ENCODE measurements at regions not wholly inside any gene's neighbourhood (a gene's known extent, or its start where the extent isn't known, plus 50 kb on each side); places are given as distances from the start of the nearest gene placed in this dataset.

- TF ChIP-seq CTCF (IDR thresholded peaks at IDR 0.05; ENCODE audit: poor library complexity, severe bottlenecking): no peak
- H3K4me1 ChIP-seq (ENCODE audit: insufficient read depth, poor library complexity, severe bottlenecking): no peaks in the 10 kb centered on the region
- ATAC-seq (ENCODE audit: low read depth): no peak
These were observed 178.3 kb upstream of the SLC7A11 start for GRCh38 chr4:138420471-138420870.

GRCh38 chr4:138414202-138414601, 172.1 kb upstream of the SLC7A11 start:
- H3K27me3 ChIP-seq (ENCODE audit: insufficient read depth, poor library complexity, severe bottlenecking): no peaks in the 10 kb centered on the region
- H3K4me1 ChIP-seq (ENCODE audit: insufficient read depth, poor library complexity, severe bottlenecking): no peaks in the 10 kb centered on the region
- no peak for DNase-seq (ENCODE audit: low spot score)
- no peaks in the 10 kb centered on the region for H3K9me3 ChIP-seq (ENCODE audit: severe bottlenecking)
- no peak overlapping the region for H3K27ac ChIP-seq (ENCODE audit: poor library complexity, severe bottlenecking)
- no peak for TF ChIP-seq CTCF (IDR thresholded peaks at IDR 0.05; ENCODE audit: poor library complexity, severe bottlenecking)
- H3K36me3 ChIP-seq (ENCODE audit: low read depth): no peaks in the 10 kb centered on the region
- no peak overlapping the region for H3K4me3 ChIP-seq (ENCODE audit: severe bottlenecking)
- ATAC-seq (ENCODE audit: low read depth): no peak

More at GRCh38 chr4:138420471-138420870, 178.3 kb upstream of the SLC7A11 start:
- Histone ChIP-seq H3K27me3 (ENCODE audit: insufficient read depth, poor library complexity, severe bottlenecking) (no peaks in the 10 kb centered on the region), H3K4me3 (ENCODE audit: severe bottlenecking) (no peak overlapping the region), H3K9me3 (ENCODE audit: severe bottlenecking) (no peaks in the 10 kb centered on the region), H3K27ac (ENCODE audit: poor library complexity, severe bottlenecking) (no peak overlapping the region), H3K36me3 (ENCODE audit: low read depth) (no peaks in the 10 kb centered on the region)
- no peak for DNase-seq (ENCODE audit: low spot score)

GRCh38 chr4:138413273-138413672, 171.1 kb upstream of the SLC7A11 start:
- H3K4me3 ChIP-seq (ENCODE audit: severe bottlenecking): no peak overlapping the region
- no peaks in the 10 kb centered on the region for H3K9me3 ChIP-seq (ENCODE audit: severe bottlenecking)
- ATAC-seq (ENCODE audit: low read depth) (no peak), DNase-seq (ENCODE audit: low spot score) (no peak)
- no peak overlapping the region for H3K27ac ChIP-seq (ENCODE audit: poor library complexity, severe bottlenecking)
- H3K36me3 ChIP-seq (ENCODE audit: low read depth): no peaks in the 10 kb centered on the region
- no peaks in the 10 kb centered on the region for H3K27me3 ChIP-seq (ENCODE audit: insufficient read depth, poor library complexity, severe bottlenecking)
- H3K4me1 ChIP-seq (ENCODE audit: insufficient read depth, poor library complexity, severe bottlenecking): no peaks in the 10 kb centered on the region
- TF ChIP-seq CTCF (IDR thresholded peaks at IDR 0.05; ENCODE audit: poor library complexity, severe bottlenecking): no peak

GRCh38 chr4:138412847-138413246, 170.7 kb upstream of the SLC7A11 start:
- Histone ChIP-seq H3K4me3 (ENCODE audit: severe bottlenecking) (no peak overlapping the region), H3K36me3 (ENCODE audit: low read depth) (no peaks in the 10 kb centered on the region), H3K9me3 (ENCODE audit: severe bottlenecking) (no peaks in the 10 kb centered on the region), H3K27me3 (ENCODE audit: insufficient read depth, poor library complexity, severe bottlenecking) (no peaks in the 10 kb centered on the region), H3K4me1 (ENCODE audit: insufficient read depth, poor library complexity, severe bottlenecking) (no peaks in the 10 kb centered on the region), H3K27ac (ENCODE audit: poor library complexity, severe bottlenecking) (no peak overlapping the region)
- ATAC-seq (ENCODE audit: low read depth) (no peak), DNase-seq (ENCODE audit: low spot score) (no peak)
- no peak for TF ChIP-seq CTCF (IDR thresholded peaks at IDR 0.05; ENCODE audit: poor library complexity, severe bottlenecking)

GRCh38 chr4:138410266-138410665, 168.1 kb upstream of the SLC7A11 start:
- H3K4me3 ChIP-seq (ENCODE audit: severe bottlenecking): no peak overlapping the region
- no peaks in the 10 kb centered on the region for H3K36me3 ChIP-seq (ENCODE audit: low read depth)
- DNase-seq (ENCODE audit: low spot score): no peak
- ATAC-seq (ENCODE audit: low read depth): no peak
- peaks cover 24% of the 10 kb centered on the region for H3K4me1 ChIP-seq (ENCODE audit: insufficient read depth, poor library complexity, severe bottlenecking)
- TF ChIP-seq CTCF (IDR thresholded peaks at IDR 0.05; ENCODE audit: poor library complexity, severe bottlenecking): no peak
- H3K9me3 ChIP-seq (ENCODE audit: severe bottlenecking): no peaks in the 10 kb centered on the region
- no peaks in the 10 kb centered on the region for H3K27me3 ChIP-seq (ENCODE audit: insufficient read depth, poor library complexity, severe bottlenecking)
- H3K27ac ChIP-seq (ENCODE audit: poor library complexity, severe bottlenecking): no peak overlapping the region
